A673 (cell line): ENCODE measurements at regions not wholly inside any gene's neighbourhood (a gene's known extent, or its start where the extent isn't known, plus 50 kb on each side); places are given as distances from the start of the nearest gene placed in this dataset.

ENCODE experiments used
- EZH2 ChIP-seq: fragments of 200-600 bp; sonication (generic); IDR thresholded peaks from 2 replicates; pipeline ENCODE4 v1.6.1; 2017; ENCODE audit warnings: borderline replicate concordance, low read depth, mild to moderate bottlenecking, mixed read lengths, antibody characterized with exemption, low read length; ENCODE audit not compliant: poor library complexity, severe bottlenecking
- TF ChIP-seq, protein P1 (sequence below): fragments of 300-800, 200-600 bp; sonication (generic); conservative IDR thresholded peaks from 2 replicates; pipeline ENCODE4 v1.5.1; 2017; ENCODE audit warnings: low read depth, mild to moderate bottlenecking, antibody characterized with exemption, low read length, moderate library complexity, mixed read lengths

DNA sequence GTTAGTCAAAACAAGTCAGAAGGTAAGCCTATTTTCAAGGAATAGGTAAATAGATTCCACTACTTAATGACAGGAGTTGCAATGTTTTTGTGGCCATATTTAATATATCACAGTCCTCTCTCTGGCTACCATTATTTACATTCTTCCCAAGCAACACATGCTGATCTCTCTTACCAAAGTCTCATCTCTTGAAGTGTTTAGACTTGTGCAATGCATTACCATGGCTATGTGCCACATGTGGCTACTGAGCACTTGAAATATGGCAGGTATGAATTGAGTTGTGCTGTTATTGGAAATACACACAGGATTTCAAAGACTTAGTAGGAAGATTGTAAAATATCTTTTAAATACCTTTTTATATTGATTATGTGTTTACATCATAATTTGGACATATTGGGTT, 262.4 kb upstream of the PDE3A start:
- TF ChIP-seq, protein P1, sequence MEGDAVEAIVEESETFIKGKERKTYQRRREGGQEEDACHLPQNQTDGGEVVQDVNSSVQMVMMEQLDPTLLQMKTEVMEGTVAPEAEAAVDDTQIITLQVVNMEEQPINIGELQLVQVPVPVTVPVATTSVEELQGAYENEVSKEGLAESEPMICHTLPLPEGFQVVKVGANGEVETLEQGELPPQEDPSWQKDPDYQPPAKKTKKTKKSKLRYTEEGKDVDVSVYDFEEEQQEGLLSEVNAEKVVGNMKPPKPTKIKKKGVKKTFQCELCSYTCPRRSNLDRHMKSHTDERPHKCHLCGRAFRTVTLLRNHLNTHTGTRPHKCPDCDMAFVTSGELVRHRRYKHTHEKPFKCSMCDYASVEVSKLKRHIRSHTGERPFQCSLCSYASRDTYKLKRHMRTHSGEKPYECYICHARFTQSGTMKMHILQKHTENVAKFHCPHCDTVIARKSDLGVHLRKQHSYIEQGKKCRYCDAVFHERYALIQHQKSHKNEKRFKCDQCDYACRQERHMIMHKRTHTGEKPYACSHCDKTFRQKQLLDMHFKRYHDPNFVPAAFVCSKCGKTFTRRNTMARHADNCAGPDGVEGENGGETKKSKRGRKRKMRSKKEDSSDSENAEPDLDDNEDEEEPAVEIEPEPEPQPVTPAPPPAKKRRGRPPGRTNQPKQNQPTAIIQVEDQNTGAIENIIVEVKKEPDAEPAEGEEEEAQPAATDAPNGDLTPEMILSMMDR: no peak
- TF ChIP-seq EZH2: no peak
